Heart right ventricle (tissue), 16 donors: ENCODE measurements at regions not wholly inside any gene's neighbourhood (a gene's known extent, or its start where the extent isn't known, plus 50 kb on each side); places are given as distances from the start of the nearest gene placed in this dataset.

ENCODE experiments used
- ATAC-seq, 8 donors: fragments of 200-7000 bp; cut with Tn5 transposase; one replicate each; pipeline ENCODE4 v1.9.1; 2020; ENCODE audit warnings: mild to moderate bottlenecking in 8 of 8, moderate library complexity in 8 of 8, moderate number of reproducible peaks in 1 of 8
- DNase-seq, 2 donors: peaks; one replicate each; pipeline ENCODE4 v3.0.0-alpha.2; 2020
- H3K27ac ChIP-seq, 10 donors: fragments of 200-600 bp; sonication (generic) in 2 of 10; one replicate each; pipeline versions ENCODE4 v1.5.0 to v1.8.0; 2020 to 2022; ENCODE audit warnings: mild to moderate bottlenecking in 3 of 10
- H3K27me3 ChIP-seq, 7 donors: fragments of 200-600 bp; one replicate each; pipeline ENCODE4 v1.8.0; 2021 to 2022; ENCODE audit warnings: mild to moderate bottlenecking in 2 of 7
- H3K36me3 ChIP-seq, 9 donors: fragments of 200-600 bp; sonication (generic) in 1 of 9; one replicate each; pipeline versions ENCODE4 v1.5.0 to v1.8.0; 2020 to 2022; ENCODE audit warnings: mild to moderate bottlenecking in 2 of 9
- H3K4me1 ChIP-seq, 9 donors: fragments of 200-600 bp; sonication (generic) in 1 of 9; one replicate each; pipeline versions ENCODE4 v1.5.0 to v1.8.0; 2020 to 2022; ENCODE audit warnings: mild to moderate bottlenecking in 4 of 9
- H3K4me3 ChIP-seq, 10 donors: fragments of 200-600 bp; sonication (generic) in 2 of 10; one replicate each; pipeline versions ENCODE4 v1.5.0 to v1.8.0; 2020 to 2022; ENCODE audit warnings: mild to moderate bottlenecking in 7 of 10, moderate library complexity in 2 of 10
- H3K9me3 ChIP-seq, 11 donors: fragments of 200-600 bp in 10 of 11; sonication (generic) in 2 of 11; one replicate each; pipeline versions ENCODE4 v1.5.0 to v1.8.0; 2013 to 2022; ENCODE audit warnings: mild to moderate bottlenecking in 2 of 11, control low read depth in 1 of 11, moderate library complexity in 1 of 11
- CTCF ChIP-seq, 9 donors: fragments of 200-600 bp; sonication (generic) in 2 of 9; IDR thresholded peaks; one replicate each; pipeline versions ENCODE4 v1.5.0 to v1.8.0; 2021 to 2022; ENCODE audit warnings: antibody characterized with exemption in 9 of 9, mild to moderate bottlenecking in 5 of 9, moderate library complexity in 1 of 9
- WGBS, 2 donors: extraction: QIAGEN DNeasy Blood & Tissue Kit; methylation state at CpG; one replicate each; pipeline ENCODE4 v1.1.7; 2013; ENCODE audit warnings: inconsistent platforms in 1 of 2; 5-methylcytosine and 5-hydroxymethylcytosine counted together
- intact Hi-C, 10 donors: fragments of 100-400 bp; cut with DNase I; formaldehyde crosslinking; loops; one replicate each; pipeline versions ENCODE4 v1.11.1 to v1.14.2; 2022
- donor health status: Arrhythmogenic right ventricular cardiomyopathy.
- donor health status: ischemic (EF 13 %, LVEDD 7.1; RV severe dilation, severe dysfunction).
- donor health status: healthy with polysubstance abuse.
- donor health status: DM: no; HTN: yes; CAD: no.
- donor health status: DM: no; HTN: no; CAD: no.
- donor health status: ischemic (EF 25% LVEDD 6.9; RV normal size, moderate dysfunction).
- donor health status: ischemic (EF 25% LVEDD 5.7; RV mildly dilated, moderate dysfunction).
- donor health status: healthy.
- donor health status: DM: yes; HTN: yes; CAD: no.
- donor health status: Ischemic cardiomyopathy.
- donor health status: ischemic (EF 35%, LVEDD 5.7; RV mildly dilated, moderate dysfunction).
- donor health status: nonischemic (EF 11% LVEDD 7.7; RV severe dilation, severe dysfunction).
- donor health status: DM: yes; HTN: yes; CAD: no.
- donor health status: PGD.
- donor health status: ischemic (EF 29% LVEDD 5.4; RV normal size, mild dysfunction).
- donor health status: nonischemic (EF 23%, LVEDD 6.1; RV moderate dilation, normal function).

- Histone ChIP-seq H3K27me3 (peaks cover 0 to 18% (median 0%) of the 10 kb centered on the region in 7 donors), H3K4me1 (no peaks in the 10 kb centered on the region), H3K36me3 (no peaks in the 10 kb centered on the region), H3K27ac (no peak overlapping the region), H3K4me3 (no peak overlapping the region), H3K9me3 (peaks cover 0 to 4% (median 0%) of the 10 kb centered on the region in 11 donors)
- 77 to 84% methylated on average over 1 of the region's 1 CpG for WGBS, 2 donors
- DNase-seq (no peak), ATAC-seq (no peak)
- no peak for TF ChIP-seq CTCF (IDR thresholded peaks at IDR 0.05)
- intact Hi-C loops, result no loop called here
These were observed 169.8 kb upstream of the STK32A start for GRCh38 chr5:147065071-147065470.

GRCh38 chr5:147068998-147069397 is 165.8 kb upstream of the STK32A start:
- Histone ChIP-seq H3K36me3 (no peaks in the 10 kb centered on the region), H3K9me3 (peaks cover 0 to 4% (median 0%) of the 10 kb centered on the region in 11 donors), H3K27me3 (peaks cover 0 to 5% (median 2%) of the 10 kb centered on the region in 7 donors), H3K4me1 (no peaks in the 10 kb centered on the region), H3K27ac (no peak overlapping the region), H3K4me3 (no peak overlapping the region)
- no peak for TF ChIP-seq CTCF (IDR thresholded peaks at IDR 0.05)
- WGBS, 2 donors, result 89 to 92% methylated on average over 4 of the region's 4 CpGs
- DNase-seq (no peak), ATAC-seq (no peak)
- intact Hi-C loops, result no loop called here

- Histone ChIP-seq H3K27ac (no peak overlapping the region), H3K4me3 (no peak overlapping the region), H3K36me3 (no peaks in the 10 kb centered on the region), H3K4me1 (no peaks in the 10 kb centered on the region), H3K27me3 (peaks cover 0 to 5% (median 2%) of the 10 kb centered on the region in 7 donors), H3K9me3 (peaks cover 0 to under 1% (median 0%) of the 10 kb centered on the region in 11 donors)
- 65 to 71% methylated on average over 2 of the region's 2 CpGs for WGBS, 2 donors
- TF ChIP-seq CTCF (IDR thresholded peaks at IDR 0.05), result no peak
- no peak for ATAC-seq
- no peak for DNase-seq
- intact Hi-C loops, result no loop called here
These were observed 162.2 kb upstream of the STK32A start for GRCh38 chr5:147072622-147073021.

- intact Hi-C loops, result no loop called here
- DNase-seq (no peak), ATAC-seq (no peak)
- H3K9me3 ChIP-seq, result no peaks in the 10 kb centered on the region
- peaks cover 0 to 5% (median 2%) of the 10 kb centered on the region in 7 donors for H3K27me3 ChIP-seq
- no peaks in the 10 kb centered on the region for H3K4me1 ChIP-seq
- WGBS, 2 donors, result 82 to 91% methylated on average over 3 of the region's 3 CpGs
- no peak for TF ChIP-seq CTCF (IDR thresholded peaks at IDR 0.05)
- H3K27ac ChIP-seq, result no peak overlapping the region
- no peak overlapping the region for H3K4me3 ChIP-seq
- H3K36me3 ChIP-seq, result no peaks in the 10 kb centered on the region
These were observed 161.7 kb upstream of the STK32A start for GRCh38 chr5:147073098-147073497.
